ENCODE measurements at regions not wholly inside any gene's neighbourhood (a gene's known extent, or its start where the extent isn't known, plus 50 kb on each side); places are given as distances from the start of the nearest gene placed in this dataset.

- no peaks in the 10 kb centered on the region for H3K9me3 ChIP-seq
- ATAC-seq: no peak
- no peaks in the 10 kb centered on the region for H3K4me1 ChIP-seq
- no peaks in the 10 kb centered on the region for H3K36me3 ChIP-seq
- H3K4me3 ChIP-seq: no peak overlapping the region
- TF ChIP-seq, protein P1, sequence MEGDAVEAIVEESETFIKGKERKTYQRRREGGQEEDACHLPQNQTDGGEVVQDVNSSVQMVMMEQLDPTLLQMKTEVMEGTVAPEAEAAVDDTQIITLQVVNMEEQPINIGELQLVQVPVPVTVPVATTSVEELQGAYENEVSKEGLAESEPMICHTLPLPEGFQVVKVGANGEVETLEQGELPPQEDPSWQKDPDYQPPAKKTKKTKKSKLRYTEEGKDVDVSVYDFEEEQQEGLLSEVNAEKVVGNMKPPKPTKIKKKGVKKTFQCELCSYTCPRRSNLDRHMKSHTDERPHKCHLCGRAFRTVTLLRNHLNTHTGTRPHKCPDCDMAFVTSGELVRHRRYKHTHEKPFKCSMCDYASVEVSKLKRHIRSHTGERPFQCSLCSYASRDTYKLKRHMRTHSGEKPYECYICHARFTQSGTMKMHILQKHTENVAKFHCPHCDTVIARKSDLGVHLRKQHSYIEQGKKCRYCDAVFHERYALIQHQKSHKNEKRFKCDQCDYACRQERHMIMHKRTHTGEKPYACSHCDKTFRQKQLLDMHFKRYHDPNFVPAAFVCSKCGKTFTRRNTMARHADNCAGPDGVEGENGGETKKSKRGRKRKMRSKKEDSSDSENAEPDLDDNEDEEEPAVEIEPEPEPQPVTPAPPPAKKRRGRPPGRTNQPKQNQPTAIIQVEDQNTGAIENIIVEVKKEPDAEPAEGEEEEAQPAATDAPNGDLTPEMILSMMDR (IDR thresholded peaks at IDR 0.05): no peak
- no peaks in the 10 kb centered on the region for H3K27me3 ChIP-seq
- no peak overlapping the region for H3K27ac ChIP-seq
- no peak for DNase-seq
- intact Hi-C loops (cut with DNase I): no loop called here
Measured at GRCh38 chr15:66875588-66876420, 173.8 kb downstream of the SMAD6 start.

DNA sequence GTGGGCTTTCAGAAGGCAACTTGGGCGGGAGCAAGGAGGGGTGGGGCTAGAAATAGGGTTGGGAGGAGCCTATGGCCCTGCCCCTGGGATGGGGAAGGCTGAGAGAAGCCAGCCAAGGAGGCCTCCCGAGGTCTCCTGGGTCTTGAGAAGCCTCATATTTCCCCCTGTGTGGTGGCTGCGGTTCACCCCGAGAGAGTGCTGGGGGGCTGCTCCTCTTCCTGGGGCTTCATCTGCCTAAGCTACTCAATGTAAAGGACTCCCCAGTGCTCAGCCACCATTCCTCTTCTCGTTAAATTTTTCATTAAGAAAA is 174.3 kb downstream of the SMAD6 start:
- TF ChIP-seq, protein P1 (IDR thresholded peaks at IDR 0.05): no peak
- H3K27me3 ChIP-seq: no peaks in the 10 kb centered on the region
- no peak for ATAC-seq
- intact Hi-C loops (cut with DNase I): no loop called here
- H3K9me3 ChIP-seq: no peaks in the 10 kb centered on the region
- no peak for DNase-seq
- no peaks in the 10 kb centered on the region for H3K4me1 ChIP-seq
- no peak overlapping the region for H3K4me3 ChIP-seq
- H3K27ac ChIP-seq: no peak overlapping the region
- H3K36me3 ChIP-seq: no peaks in the 10 kb centered on the region

DNA sequence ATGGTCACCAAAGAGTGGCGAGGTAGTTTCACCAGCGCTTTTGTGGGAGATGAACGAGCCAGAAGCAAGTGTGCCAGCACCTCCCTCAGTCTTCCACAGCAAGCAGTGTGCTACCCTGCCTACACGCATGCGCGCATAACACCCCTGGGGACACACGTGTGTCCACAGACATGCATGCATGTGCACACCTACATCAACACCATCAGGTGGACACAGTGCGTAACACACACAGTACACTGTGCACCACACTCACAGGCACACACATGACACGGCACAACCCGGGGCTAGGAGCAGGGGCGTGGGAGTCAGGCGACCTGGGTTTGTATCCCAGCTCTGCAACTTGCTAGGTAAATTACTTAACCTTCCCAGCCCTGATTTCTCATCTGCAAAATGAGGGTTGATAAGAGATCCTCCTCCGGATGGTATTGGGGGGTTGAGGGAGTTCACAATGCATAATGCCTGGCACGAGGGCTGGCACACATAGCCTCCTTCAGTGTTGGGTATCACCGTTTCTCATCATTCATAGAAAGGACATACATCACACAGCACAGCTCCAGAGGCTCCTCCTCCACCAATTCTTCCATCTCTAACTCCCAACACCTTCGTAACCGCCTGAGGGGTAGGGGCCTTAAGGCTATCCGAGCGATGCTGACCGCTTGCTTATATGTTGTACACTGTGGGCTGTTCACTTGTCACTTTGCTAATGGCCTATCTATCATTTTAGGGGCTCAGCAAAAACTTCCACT is 174.9 kb downstream of the SMAD6 start:
- Histone ChIP-seq H3K4me1 (no peaks in the 10 kb centered on the region), H3K36me3 (no peaks in the 10 kb centered on the region), H3K27me3 (no peaks in the 10 kb centered on the region), H3K4me3 (no peak overlapping the region), H3K27ac (no peak overlapping the region), H3K9me3 (no peaks in the 10 kb centered on the region)
- intact Hi-C loops (cut with DNase I): no loop called here
- DNase-seq: no peak
- no peak for ATAC-seq
- TF ChIP-seq, protein P1 (IDR thresholded peaks at IDR 0.05): no peak

DNA sequence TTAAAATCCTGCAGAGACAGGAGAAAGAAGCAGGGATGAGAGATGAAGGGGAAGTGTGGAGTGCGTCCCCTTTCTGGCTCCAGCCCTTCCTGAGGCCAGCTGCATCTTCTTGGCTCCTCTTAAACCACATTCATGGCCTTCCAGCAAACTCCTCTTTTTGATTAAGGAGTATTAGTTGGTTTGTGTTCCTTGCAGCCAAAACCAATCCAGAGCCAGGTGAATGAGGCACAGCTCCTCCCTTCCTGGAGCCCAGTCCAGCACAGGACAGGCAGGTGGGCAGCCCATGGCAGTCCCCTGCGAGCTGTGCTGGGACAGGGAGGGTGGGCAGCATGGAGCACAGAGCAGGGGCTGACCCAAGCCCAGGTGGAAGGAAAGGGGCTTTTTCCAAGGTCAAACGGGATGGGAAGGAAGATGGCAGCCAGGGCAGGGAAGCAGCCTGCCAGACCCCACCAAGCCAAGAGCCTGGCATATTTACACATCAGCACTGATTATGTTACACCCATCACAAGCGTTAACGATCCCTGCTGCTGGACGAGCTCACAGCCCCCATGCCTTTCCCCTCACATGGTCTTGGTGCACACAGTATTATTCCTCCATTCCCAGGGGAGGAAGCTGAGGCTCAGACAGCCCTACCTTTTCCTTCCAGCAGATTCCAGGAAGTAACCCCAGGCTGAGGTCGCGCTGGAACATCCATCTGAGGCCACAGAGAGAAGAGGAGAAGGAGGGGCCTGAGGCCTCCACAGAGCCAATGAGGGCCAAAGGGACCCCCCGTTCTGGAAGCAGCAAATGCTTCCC is 175.6 kb downstream of the SMAD6 start:
- intact Hi-C loops (cut with DNase I): no loop called here
- no peak overlapping the region for H3K27ac ChIP-seq
- H3K9me3 ChIP-seq: no peaks in the 10 kb centered on the region
- no peak overlapping the region for H3K4me3 ChIP-seq
- ATAC-seq (no peak), DNase-seq (no peak)
- peaks cover 2 to 4% of the 10 kb centered on the region in 2 donors for H3K4me1 ChIP-seq
- H3K36me3 ChIP-seq: no peaks in the 10 kb centered on the region
- no peaks in the 10 kb centered on the region for H3K27me3 ChIP-seq
- TF ChIP-seq, protein P1 (IDR thresholded peaks at IDR 0.05): no peak

GRCh38 chr15:66878761-66879160 is 176.7 kb downstream of the SMAD6 start:
- Histone ChIP-seq H3K4me3 (no peak overlapping the region), H3K27me3 (no peaks in the 10 kb centered on the region), H3K36me3 (no peaks in the 10 kb centered on the region), H3K4me1 (peaks cover 6 to 10% of the 10 kb centered on the region in 2 donors), H3K9me3 (no peaks in the 10 kb centered on the region), H3K27ac (no peak overlapping the region)
- DNase-seq (peak in 1 of 4 donors; percentile 54), ATAC-seq (peak; percentile 45)
- intact Hi-C loops (cut with DNase I): no loop called here
- TF ChIP-seq, protein P1 (IDR thresholded peaks at IDR 0.05): no peak
